CD4-positive, alpha-beta T cell treated with Interleukin-4 for 4 hours (primary cell): ENCODE measurements at regions not wholly inside any gene's neighbourhood (a gene's known extent, or its start where the extent isn't known, plus 50 kb on each side); places are given as distances from the start of the nearest gene placed in this dataset.
"Not testable (repeated sequence)": the region's sequence is repeated elsewhere in the genome, so short reads cannot be mapped to it uniquely, and the experiment has no call there.

Experiments used
- DNase-seq: peaks from one replicate; pipeline ENCODE4 v3.0.0-alpha.2; 2020

DNA sequence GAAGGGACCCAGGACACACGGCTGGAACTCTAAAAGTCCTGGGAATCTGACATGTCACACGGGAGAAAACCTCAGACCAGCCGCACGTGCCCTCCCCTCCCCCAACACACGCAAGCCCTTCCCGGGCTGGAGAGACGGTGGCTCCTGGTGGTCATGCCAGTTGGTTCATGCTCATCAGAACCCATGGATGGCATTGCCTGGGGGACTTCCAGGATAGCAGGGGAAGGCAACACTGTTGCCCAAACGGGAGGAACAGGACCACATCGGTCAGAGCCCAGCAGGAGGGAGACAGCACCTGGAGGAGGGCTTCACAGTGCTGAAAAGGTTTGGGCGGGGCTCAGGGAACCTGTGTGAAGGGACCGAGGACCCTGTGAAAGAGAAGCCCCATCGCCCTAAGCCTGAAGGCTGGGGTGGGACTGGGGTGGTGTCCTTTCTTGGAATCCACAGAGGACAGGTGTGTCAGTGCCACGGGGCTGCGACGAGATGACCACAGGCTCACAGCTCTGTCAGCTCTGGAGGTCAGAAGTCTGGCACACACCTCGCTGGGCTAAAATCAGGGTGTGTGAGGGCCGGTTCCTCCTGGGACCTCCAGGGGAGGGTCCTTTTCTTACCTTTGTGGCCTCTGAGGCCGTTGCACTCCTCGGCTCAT, 151.7 kb upstream of the ZNF469 start:
- DNase-seq: not testable (repeated sequence)

DNA sequence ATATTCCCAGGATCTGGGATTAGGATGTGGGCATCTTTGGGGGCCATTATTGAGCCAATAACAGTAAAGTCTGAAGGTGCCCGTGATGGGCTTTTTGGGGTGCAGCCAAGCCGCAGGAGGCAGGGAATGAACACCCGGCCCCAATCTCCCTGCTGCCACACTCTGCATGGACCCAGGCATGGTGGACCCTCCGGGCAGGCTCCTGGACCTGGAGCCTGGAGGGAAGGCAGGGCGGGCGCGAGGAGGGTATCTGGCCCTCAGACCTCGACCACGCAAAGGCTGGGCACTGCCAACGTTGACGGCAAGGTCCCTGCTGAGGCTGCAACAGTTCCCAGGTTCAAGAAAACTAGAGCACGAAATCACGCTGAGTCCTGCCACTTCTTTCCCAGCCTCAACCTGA, 150.9 kb upstream of the ZNF469 start:
- DNase-seq: not testable (repeated sequence)

DNA sequence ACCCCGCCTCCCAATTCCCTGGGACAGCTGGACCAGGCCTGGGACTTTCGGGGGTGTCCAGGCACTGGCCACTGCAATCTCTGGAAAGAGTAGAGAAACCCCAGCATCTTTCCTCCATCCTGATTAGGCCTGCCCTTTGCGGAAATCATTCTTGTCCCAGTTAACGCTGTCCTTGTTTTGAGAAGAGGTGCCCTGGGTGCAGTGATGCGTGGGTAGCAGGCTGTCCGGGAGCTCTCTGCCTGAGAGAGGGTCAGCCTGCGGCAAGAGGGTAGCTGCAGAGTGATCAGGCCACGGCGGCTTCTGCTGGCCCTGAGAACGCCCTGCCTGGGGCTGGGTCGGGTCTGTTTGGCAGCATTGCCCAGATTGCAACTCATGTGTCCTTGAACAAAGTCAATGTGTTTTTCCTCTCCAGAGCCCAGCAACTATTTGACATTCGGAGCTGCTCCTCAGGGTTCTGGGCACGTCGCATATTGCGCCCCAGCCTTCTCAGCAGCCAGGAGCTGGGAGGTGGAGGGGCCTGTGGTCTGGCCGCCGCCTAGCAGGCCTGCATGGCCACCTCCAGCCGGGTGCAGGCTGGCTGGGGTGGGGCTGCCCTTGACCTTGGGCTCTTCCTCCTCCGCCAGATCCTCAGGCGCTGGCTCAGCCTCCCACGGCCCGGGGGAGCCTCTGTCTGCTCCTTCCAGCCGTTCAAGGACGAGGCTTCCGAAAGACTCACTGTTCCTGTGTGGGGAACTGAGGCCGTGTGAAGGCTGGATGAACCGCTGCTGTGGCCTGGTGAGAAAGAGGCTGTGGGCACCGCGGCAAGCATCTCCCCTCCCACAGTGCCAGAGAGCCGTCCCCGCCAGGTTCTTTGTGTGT, 150.1 kb upstream of the ZNF469 start:
- DNase-seq: not testable (repeated sequence)

DNA sequence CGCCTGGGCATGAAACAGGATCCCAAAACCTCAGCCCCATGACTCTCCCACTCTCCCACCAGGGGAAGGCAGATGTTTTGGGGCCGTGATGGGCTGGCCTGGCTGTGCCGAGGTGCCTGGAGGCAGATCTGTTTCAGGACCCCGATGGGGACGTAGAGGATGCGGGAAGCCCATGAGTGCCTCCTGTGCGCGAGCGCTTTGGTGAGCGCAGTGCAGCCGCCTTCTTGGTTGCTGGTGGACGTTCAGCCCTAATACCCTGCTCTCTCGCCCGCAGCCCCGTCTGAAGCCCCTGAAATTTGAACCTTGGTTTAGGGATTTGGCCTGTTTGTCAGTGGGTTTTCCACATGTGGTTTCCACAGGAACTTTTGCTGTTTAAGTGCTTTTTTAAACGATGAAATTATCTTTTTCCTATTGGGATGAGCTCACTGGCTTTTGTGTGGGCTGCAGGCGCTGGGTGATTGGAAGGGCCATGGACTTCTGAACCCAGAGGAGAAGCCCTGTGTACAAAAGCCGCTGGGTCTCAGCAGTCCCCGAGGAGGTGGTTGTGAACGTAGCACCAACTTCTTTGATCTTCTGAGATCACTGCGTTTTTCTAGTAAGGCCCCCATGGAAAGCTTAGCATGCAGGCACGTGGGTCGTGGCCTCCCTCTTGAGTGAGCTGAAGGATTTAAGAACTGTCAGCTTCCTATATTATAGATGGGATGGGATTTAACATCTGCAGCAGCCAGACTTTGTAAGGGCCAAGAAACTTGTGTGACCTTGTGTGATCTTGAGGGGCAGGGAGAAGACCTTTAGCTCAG, 148.9 kb upstream of the ZNF469 start:
- DNase-seq: not testable (repeated sequence)

DNA sequence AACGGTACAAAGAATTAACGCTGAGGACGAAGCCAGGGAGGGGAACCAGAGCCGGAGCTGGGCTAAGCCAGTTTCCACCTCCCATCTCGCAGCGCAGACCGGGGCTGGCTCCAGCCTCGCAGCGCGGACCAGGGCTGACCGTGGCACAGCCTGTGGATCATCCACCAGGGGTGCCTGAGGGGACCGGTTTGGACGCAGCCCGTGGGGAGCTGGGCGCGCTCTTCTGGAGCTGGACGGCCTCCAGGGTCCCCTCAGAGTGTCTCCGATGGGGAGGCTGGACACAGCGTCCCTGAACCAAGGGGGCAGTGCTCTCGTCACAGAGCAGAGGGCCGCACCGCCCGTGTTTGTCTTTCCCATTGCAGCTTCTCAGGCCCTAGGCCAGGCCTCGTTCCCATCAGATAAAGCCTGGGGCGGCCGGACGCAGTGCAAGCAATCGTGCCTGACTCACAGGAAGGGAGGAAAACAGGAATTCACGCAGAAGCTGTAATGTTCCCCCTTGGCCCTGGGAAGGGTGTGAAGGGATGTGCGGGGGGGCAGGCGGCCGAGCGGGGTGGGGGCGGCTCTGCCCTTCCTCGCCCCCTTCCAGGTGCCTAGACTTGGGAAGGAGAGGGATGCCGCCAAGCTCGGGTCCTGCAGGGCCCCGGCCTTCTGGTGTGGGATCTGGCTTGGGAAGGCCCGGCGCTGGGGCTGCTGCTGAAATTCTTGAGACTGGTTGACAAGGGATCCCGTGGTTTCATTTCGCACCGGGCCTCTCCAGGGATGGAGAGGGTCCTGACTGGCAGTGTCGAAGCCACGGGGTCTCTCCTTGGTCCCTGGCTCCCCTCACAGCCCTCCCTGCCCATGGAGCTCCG, 148.1 kb upstream of the ZNF469 start:
- DNase-seq: not testable (repeated sequence)

DNA sequence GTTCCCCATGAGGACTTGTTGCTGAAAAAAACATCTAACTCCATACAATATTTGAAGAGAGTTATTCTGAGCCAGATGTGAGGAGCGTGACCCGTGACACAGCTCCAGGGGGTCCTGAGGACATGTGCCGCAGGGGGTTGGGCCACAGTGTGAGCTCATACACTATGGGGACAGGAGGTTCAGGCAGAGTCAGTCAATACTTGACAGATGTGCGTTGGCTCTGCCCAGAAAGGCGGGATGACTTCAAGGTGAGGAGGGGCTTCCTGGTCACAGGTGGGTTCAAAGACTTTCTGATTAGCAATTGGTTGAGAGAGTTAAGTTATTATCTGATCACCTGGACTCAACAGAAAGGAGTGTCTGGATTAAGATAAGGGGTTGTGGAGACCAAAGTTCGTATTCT, 147.1 kb upstream of the ZNF469 start:
- not testable (repeated sequence) for DNase-seq

DNA sequence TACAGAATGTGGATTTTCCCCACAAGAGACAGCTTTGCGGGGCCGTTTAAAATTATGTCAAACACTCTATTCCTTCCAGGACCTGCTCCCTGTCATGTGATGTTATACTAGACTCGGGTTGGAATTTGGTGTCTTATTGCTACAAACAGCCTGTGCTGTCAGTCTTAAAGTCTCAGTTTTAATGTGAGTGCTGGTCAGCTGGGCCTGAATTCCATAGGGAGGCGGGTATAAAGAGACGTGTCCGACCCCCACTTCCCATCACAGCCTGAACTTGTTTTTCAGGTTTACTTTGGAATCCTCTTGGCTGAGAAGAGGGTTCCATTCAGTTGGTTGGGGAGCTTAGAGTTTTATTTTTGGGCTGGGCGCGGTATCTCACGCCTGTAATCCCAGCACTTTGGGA, 146.5 kb upstream of the ZNF469 start:
- not testable (repeated sequence) for DNase-seq

DNA sequence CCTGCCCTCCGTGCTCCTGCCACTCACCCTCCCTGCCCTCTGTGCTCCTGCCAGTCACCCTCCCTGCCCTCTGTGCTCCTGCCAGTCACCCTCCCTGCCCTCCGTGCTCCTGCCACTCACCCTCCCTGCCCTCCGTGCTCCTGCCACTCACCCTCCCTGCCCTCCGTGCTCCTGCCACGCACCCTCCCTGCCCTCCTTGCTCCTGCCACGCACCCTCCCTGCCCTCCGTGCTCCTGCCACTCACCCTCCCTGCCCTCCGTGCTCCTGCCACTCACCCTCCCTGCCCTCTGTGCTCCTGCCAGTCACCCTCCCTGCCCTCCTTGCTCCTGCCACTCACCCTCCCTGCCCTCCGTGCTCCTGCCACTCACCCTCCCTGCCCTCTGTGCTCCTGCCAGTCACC, 145.4 kb upstream of the ZNF469 start:
- not testable (repeated sequence) for DNase-seq

DNA sequence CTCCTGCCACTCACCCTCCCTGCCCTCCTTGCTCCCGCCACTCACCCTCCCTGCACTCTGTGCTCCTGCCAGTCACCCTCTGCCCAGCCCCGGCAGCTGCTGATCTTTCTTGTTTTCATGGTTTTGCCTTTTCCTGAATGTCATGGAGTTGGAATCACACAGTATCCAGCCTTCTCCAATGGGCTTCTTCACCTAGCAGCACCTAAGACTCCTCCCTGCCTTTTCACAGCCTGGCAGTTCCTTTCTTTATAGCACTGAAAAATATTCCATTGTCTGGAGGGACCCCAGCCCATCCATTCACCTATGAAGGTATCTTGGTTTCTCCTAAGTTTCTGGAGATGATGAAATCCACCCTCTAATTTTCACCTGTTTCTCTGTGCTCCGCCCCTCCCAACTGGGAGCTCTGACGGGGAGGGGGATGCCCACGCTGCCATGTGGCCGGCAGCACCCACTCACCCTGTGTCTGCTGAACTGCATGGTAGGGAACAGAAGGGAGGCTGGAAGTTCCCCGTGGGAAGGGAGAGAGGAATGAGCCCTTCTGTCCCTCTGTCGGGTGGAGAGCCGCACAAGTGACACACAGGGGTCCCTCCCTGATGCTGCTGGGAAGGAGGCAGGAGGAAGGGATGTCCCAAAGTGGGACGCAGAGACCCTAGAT, 144.9 kb upstream of the ZNF469 start:
- not testable (repeated sequence) for DNase-seq

DNA sequence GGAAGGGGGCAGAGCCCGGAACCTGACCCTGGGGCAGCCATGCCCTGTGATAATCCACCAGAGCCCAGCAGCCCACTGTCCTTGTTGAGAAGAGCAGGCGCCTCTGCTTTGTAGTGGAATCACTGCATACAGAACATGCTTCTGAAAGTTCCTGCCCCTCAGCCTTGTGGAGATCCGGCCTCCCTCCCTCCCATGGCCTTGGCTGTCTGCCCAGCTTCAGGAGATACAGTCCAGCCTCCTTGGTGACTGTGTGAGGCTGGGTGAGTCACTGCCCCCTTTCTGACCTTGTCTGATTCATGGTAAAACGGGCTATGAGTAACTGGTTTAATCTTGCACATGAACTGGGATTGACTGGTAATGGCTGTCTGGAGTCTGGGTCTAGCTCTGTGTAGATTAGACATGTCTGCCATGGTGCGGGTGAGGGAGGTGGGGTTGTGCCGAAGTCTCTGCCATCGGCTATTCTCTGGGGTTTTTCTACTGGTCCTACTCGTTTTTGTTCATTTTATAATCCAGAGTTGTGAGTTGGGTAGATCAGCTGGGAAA, 144.0 kb upstream of the ZNF469 start:
- DNase-seq: peak; percentile 10

DNA sequence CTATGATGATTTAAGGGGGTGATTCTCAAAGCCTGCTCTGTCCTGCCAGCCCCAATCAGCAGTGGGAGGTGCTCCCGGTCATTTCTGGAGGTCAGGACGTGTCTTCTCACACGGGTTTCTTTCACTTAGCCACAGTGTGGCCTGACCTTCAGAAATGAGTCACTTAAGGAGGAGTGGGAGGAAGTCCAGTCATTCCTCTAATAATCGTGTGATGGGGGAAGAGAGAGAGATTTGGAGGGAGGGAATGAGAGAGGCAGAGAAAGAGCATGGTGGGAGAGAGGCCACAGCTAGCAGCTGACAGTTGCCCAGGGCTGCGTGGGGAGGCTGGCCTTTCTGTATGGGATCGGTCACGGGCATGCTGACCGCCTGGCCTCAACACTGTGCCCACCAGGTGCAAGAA, 142.6 kb upstream of the ZNF469 start:
- DNase-seq: not testable (repeated sequence)

DNA sequence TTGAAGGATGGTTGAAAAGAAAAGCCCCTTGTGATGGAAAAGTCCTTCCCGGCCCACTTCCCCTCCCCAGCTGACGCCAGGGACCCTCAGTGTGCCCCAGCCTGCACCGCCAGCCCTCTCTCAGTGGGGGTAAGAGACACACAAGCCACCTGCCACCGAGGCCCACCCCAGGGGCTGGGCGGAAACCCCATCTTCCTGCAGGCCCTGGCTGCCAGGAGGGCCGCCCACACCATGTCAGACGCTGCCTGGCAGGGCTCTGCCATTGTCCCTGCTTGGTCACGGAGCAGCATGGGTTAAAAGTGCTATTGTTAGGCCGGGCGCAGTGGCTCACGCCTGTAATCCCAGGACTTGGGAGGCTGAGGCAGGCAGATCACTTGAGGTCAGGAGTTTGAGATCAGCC, 142.0 kb upstream of the ZNF469 start:
- not testable (repeated sequence) for DNase-seq

DNA sequence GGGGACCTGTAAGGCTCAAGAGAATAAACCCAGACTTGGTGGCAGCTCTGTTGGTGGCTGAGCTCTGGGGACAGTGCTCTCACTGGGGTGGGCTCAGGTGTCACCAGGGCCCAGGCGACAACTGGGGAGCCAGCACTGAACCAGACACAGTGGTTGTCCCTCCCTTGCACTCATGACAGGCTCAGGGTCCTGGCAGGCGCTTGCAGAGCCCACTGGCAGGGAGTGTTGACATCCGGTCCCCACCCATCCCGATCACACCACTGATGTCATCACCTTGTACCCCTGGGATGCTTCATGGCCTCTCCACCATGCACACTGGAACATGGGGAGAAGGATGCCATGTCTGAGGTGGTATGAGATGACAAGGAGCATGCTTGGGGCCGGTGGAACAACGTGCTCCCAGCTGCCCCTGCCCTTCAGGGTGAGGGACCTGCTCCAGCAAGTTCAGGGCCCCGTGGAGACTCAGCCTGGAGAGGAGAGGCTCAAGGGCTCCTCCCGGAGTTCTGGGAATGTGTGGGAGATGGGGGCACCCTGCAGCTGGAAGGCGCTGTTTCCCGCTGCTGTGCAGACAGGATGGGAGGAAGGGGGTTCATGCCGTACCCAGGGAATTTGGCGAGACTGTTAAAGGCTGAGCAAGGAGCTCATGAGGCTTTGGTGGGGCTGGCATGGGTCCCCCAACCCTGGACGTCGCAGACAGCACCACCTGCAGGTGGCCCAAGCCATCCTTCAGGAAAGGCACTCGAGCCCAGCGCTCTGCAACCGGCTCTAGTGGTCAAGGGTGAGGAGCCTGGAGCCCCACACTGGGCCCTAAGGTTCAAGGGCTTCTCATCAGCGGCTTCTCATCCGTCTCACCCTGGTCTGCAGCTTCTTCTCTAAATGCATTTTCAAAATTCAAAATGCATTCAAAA, 141.1 kb upstream of the ZNF469 start:
- DNase-seq: not testable (repeated sequence)

DNA sequence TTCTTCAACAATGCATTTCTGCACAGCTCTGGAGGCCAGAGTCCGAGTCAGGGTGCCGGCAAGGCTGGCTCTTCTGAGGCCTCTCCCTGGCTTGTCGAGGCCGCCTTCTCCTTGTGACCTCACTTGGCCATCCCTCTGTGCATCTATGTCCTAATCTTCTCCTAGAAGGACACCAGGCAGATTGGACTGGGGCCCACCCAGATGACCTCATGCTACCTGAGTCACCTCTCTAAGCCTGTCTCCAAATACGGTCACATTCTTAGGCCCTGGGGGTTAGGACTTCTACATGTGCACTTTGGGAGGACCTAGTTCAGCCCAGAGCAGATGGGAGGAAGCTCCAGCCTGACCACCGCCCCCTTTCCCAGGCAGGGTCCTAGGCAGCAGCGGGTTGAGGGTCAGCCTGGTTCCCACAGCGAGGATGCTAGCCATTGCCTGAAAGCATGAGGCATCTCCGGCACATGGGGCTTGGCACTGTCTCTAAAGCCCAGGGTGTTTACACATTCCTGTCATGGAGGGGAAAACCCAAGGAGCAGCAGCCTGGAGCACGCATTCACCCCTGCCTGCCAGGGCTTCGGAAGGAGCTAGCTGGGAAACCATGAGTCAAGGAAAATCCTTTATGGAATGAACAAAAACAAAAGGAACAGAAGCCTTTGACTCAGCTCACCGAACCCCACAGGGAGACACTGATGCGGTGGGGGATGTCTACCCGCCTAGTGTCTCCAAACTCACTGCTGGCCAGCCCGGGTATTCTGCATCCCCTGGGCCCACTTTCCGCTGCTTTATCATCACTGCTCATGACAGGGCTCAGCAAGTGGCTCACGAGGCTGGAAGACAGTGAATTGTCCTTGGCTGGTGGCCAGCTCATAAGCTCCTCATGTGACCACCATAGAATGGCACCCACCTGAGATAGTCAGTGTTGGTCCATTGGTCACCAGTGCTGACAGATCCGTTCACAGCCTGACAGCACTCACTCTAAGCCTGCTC, 140.2 kb upstream of the ZNF469 start:
- DNase-seq: not testable (repeated sequence)

DNA sequence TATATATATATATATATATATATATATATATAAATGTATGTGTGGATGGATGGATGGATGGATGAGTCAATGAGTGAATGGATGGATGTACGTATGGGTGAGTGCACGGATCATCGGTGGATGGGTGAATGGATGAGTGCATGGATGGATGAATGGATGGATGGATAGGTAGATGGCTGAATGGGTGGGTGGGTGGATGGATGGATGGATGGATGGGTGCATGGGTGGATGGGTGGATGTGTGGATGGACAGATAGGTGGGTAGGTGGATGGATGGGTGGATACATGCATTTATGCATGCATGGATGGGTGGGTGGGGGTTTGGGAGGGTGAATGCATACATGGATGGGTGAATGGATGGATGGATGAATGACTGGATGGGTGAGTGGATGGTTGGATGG, 138.8 kb upstream of the ZNF469 start:
- not testable (repeated sequence) for DNase-seq

DNA sequence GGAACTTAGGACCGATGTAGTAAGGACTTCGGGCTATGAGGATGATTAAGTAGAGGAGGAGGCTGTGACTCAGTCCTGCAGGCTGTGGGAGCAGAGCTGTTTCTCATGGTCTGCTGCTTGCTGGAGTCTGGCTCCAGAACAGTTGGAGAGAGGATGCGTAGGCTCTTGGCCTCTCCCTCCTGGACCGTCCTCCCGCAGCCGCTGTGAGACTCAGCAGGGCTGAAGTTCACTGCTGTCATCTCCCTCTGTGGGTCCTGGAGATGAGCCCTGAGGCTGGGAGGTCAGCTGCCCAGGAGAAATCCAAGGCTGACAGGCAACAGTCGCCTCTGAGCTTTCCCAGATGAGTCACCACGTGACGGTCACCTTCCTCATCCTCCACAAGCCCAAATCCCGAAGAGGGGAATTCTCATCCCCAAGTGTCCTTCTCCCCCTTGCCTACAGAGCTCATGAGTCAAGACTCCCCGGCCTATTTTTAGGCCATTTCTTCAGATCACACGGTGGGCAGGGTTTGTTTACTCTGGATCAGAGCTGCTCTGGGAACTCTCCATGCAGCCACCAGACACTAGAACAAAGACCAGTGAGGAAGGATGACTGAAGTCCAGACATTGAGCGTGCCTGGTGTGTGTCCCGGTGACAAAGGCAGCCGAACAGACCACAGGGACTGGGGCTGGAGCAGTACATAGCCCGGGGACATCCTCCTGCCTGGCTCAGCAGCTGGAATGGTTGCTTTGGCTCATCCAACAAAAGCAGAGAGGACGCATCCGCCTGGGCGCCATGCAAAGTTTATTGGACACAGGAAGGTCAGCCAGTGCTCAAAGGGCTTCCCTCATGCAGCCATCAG, 137.3 kb upstream of the ZNF469 start:
- not testable (repeated sequence) for DNase-seq

DNA sequence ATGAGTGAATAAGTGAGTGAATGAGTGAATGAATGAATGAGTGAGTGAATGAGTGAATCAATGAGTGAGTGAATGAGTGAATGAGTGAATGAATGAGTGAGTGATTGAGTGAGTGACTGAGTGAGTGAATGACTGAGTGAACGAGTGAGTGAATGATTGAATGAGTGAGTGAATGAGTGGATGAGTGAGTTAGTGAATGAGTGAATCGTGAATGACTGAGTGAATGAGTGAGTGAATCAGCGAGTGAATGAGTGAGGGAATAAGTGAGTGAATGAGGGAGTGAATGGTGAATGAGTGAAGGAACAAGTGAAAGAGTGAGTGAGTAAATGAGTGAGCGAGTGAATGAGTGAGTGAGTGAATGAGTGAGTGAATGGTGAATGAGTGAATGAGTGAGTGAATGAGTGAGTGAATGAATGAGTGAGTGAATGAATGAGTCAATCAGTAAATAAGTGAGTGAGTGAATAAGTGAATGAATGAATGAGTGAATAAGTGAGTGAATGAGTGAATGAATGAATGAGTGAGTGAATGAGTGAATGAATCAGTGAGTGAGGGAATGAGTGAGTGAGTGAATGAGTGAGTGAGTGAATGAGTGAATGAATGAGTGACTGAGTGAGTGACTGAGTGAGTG, 135.7 kb upstream of the ZNF469 start:
- not testable (repeated sequence) for DNase-seq

DNA sequence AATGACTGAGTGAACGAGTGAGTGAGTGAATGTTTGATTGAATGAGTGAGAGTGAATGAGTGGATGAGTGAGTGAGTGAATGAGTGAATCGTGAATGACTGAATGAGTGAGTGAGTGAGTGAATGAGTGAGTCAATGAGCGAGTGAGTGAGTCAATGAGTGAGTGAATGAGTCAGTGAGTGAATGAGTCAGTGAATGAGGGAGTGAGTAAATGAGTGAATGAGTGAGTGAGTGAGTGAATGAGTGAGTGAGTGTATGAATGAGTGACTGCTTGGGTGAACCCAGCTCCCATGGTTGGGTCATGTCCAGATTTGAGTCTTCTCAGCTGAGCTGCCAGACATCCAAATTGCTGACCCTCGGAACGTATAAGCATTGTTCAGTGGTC, 135.2 kb upstream of the ZNF469 start:
- DNase-seq: not testable (repeated sequence)
